ENCODE measurements at regions not wholly inside any gene's neighbourhood (a gene's known extent, or its start where the extent isn't known, plus 50 kb on each side); places are given as distances from the start of the nearest gene placed in this dataset.

- TF ChIP-seq CTCF (IDR thresholded peaks at IDR 0.05) (no peak), POLR2A (IDR thresholded peaks at IDR 0.05) (no peak)
Observed at GRCh38 chr5:108459769-108460168, 77.9 kb upstream of the FBXL17 start.

Measured in right lobe of liver (tissue), 4 donors.